Skeletal muscle tissue (tissue), 3 donors: ENCODE measurements at regions not wholly inside any gene's neighbourhood (a gene's known extent, or its start where the extent isn't known, plus 50 kb on each side); places are given as distances from the start of the nearest gene placed in this dataset.

Experiments
- H3K27ac ChIP-seq: one replicate; pipeline ENCODE4 v1.7.0; 2013; ENCODE audit warnings: mild to moderate bottlenecking, low read depth, low read length, inconsistent platforms
- H3K27me3 ChIP-seq, 3 donors: one replicate each; pipeline ENCODE4 v1.7.0; 2013; ENCODE audit warnings: low read length in 3 of 3; ENCODE audit not compliant: control insufficient read depth in 3 of 3, insufficient read depth in 3 of 3
- H3K36me3 ChIP-seq, 3 donors: one replicate each; pipeline ENCODE4 v1.7.0; 2013; ENCODE audit warnings: low read length in 3 of 3; ENCODE audit not compliant: control insufficient read depth in 3 of 3, insufficient read depth in 3 of 3
- H3K4me1 ChIP-seq, 3 donors: one replicate each; pipeline ENCODE4 v1.7.0; 2013; ENCODE audit warnings: low read length in 3 of 3, mild to moderate bottlenecking in 3 of 3; ENCODE audit not compliant: control insufficient read depth in 3 of 3, insufficient read depth in 3 of 3
- H3K4me3 ChIP-seq, 3 donors: one replicate each; pipeline ENCODE4 v1.7.0; 2013; ENCODE audit warnings: low read length in 3 of 3
- H3K9ac ChIP-seq, 3 donors: one replicate each; pipeline ENCODE4 v1.7.0; 2013; ENCODE audit warnings: low read length in 3 of 3, mild to moderate bottlenecking in 3 of 3, moderate library complexity in 2 of 3, low read depth in 1 of 3
- H3K9me3 ChIP-seq, 3 donors: one replicate each; pipeline ENCODE4 v1.7.0; 2013; ENCODE audit warnings: low read length in 3 of 3; ENCODE audit not compliant: control insufficient read depth in 3 of 3
- donor health status: Osteomylitis.

DNA sequence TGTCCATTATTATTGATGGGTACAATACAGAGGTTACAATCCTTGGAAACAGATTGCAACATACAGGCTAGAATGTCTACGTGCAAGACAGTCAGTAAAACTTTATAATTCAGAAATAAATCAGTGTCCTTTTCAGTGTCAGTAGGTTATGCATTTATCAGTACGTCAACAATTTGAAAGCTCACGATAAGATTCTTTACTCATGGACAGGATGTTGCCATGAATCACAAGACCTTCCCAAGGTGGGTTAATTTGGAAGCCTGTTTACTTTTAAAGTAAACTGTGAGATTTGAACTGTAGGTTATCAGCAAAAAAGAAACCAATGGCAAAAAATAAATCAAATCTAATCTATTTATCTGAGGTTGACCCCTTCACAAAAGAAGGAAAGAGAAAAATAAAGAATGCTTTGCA, 243.9 kb upstream of the AGTR1 start:
- H3K4me3 ChIP-seq, result no peak overlapping the region
- no peaks in the 10 kb centered on the region for H3K9me3 ChIP-seq
- no peak overlapping the region for H3K9ac ChIP-seq
- no peak overlapping the region for H3K27ac ChIP-seq
- no peaks in the 10 kb centered on the region for H3K4me1 ChIP-seq
- H3K36me3 ChIP-seq, result no peaks in the 10 kb centered on the region
- H3K27me3 ChIP-seq, result no peaks in the 10 kb centered on the region

DNA sequence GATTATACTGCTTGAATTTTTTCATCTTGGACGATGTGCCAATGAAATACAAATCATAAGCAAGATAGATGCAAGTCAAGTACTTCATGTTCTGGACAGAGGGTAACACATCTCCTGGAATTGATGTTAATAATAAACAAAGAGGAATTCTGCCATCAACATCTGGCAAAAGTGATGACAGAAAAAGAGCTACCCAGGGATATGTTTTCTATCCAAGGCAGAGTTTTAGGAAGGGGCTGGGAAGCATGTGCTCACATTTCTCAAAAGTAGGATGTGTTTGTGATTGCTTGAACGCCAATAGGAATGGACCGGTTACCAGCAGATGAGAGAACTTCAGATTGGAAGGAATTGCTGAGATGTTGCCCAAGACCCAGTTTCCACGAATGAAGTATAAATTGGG, 242.6 kb upstream of the AGTR1 start:
- Histone ChIP-seq H3K27me3 (no peaks in the 10 kb centered on the region), H3K9me3 (no peaks in the 10 kb centered on the region), H3K4me3 (no peak overlapping the region), H3K4me1 (no peaks in the 10 kb centered on the region), H3K27ac (no peak overlapping the region), H3K9ac (no peak overlapping the region), H3K36me3 (no peaks in the 10 kb centered on the region)

DNA sequence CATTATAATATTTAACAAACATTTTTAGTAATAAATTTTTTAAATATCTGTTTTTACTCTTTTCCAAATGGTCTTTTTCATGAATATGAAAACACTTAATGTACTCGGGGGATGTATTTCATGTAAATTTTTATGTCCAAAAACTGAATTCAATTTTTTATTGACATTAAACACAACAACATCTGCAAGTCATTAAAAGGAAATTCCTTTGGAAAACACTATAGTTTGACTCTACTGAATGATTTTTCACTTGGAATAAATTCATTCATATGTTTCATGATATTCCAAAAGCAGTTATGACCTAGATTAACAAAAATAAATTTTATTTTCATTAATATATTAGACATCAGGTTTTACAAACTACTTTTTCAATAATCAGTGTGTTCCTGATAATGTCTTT, 239.8 kb upstream of the AGTR1 start:
- Histone ChIP-seq H3K27me3 (no peaks in the 10 kb centered on the region), H3K4me1 (no peaks in the 10 kb centered on the region)

DNA sequence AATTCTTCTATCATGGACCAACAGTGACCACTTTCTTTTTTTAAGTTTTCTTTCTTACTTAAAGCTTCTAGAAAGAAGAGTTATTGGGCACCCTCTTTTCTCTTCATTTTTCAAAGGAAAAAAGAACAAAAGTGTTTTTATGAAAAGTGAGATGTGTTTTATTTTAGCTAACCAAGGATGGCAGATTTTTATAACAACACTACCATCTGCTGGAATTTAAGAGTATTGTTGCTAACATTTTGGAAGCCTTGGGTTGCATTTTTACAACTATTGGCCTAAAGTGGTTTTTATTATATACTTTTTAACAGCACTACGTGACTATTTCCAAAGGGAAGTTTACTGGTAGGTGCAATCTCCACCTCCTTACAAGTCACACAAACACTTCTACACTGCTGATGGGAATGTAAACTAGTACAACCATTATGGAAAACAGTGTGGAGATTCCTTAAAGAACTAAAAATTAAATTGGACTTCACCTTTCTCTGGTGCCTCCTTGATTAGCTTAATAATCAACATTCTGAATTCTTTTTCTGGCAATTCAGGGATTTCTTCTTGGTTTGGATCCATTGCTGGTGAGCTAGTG, 237.7 kb upstream of the AGTR1 start:
- no peaks in the 10 kb centered on the region for H3K27me3 ChIP-seq
- H3K27ac ChIP-seq, result no peak overlapping the region
- no peak overlapping the region for H3K4me3 ChIP-seq
- no peak overlapping the region for H3K9ac ChIP-seq
- no peaks in the 10 kb centered on the region for H3K36me3 ChIP-seq
- H3K9me3 ChIP-seq, result no peaks in the 10 kb centered on the region
- H3K4me1 ChIP-seq, result no peaks in the 10 kb centered on the region

More for the DNA sequence above, 239.8 kb upstream of the AGTR1 start:
- no peaks in the 10 kb centered on the region for H3K36me3 ChIP-seq
- H3K27ac ChIP-seq, result no peak overlapping the region
- no peak overlapping the region for H3K9ac ChIP-seq
- H3K4me3 ChIP-seq, result no peak overlapping the region
- no peaks in the 10 kb centered on the region for H3K9me3 ChIP-seq

DNA sequence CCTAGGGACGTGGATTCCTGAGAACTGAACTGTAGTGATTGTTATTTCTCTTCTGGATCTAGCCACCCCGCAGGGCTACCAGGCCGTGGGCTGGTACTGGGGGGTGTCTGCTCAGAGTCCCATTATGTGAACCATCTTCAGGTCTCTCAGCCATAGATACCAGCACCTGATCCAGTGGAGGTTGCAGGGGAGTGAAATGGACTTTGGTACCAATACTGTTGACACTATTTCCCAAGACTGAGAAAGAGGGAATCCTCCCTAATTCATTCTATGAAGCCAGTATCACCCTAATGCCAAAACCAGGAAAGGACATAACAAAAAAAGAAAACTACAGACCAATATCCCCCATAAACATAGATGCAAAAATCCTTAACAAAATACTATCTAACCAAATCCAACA, 237.0 kb upstream of the AGTR1 start:
- no peaks in the 10 kb centered on the region for H3K36me3 ChIP-seq
- no peak overlapping the region for H3K9ac ChIP-seq
- no peak overlapping the region for H3K27ac ChIP-seq
- H3K4me3 ChIP-seq, result no peak overlapping the region
- no peaks in the 10 kb centered on the region for H3K4me1 ChIP-seq
- no peaks in the 10 kb centered on the region for H3K9me3 ChIP-seq
- no peaks in the 10 kb centered on the region for H3K27me3 ChIP-seq

DNA sequence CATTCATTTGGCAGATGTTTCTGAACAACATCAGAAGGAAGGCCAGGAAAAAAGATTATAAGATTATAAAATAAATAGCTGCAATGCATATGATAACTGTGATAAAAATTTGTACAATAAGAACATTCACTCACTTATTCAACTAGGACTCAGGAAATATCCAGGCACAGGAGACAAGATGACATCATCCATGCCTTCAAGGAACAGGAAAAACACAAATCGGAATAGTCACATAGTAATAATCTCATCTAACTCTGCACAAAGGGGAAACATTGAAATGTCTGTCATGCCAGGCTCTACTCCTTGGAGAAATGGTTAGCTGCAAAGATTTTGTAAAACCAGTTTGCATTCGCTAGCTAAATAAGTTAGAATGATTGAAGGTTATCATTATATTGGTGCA, 233.5 kb upstream of the AGTR1 start:
- no peak overlapping the region for H3K27ac ChIP-seq
- no peak overlapping the region for H3K4me3 ChIP-seq

DNA sequence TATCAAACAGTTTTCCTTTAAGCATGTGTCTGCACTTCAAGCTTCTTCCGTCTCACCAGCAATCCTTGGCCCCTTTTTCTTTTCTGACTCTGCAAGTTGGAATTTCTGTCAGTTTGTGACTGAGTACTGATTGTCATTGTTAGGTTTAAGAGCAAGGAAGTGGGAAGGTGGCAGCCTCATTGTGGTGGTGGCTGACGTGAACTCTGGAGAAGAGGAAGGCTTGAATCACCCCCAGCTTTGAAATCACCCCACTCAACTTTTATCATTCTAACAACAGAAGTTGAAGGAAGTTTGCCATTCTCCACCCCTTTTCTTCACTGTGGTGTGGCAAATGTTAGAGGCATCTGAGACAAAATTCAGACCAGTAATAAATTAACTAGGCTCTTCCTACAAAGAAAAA, 231.6 kb upstream of the AGTR1 start:
- H3K36me3 ChIP-seq, result no peaks in the 10 kb centered on the region
- no peaks in the 10 kb centered on the region for H3K4me1 ChIP-seq
- no peak overlapping the region for H3K27ac ChIP-seq
- H3K9me3 ChIP-seq, result no peaks in the 10 kb centered on the region
- H3K27me3 ChIP-seq, result no peaks in the 10 kb centered on the region
- H3K9ac ChIP-seq, result no peak overlapping the region
- H3K4me3 ChIP-seq, result no peak overlapping the region

More for the DNA sequence above, 233.5 kb upstream of the AGTR1 start:
- no peaks in the 10 kb centered on the region for H3K9me3 ChIP-seq
- no peaks in the 10 kb centered on the region for H3K4me1 ChIP-seq
- H3K27me3 ChIP-seq, result no peaks in the 10 kb centered on the region
- no peak overlapping the region for H3K9ac ChIP-seq
- H3K36me3 ChIP-seq, result no peaks in the 10 kb centered on the region

DNA sequence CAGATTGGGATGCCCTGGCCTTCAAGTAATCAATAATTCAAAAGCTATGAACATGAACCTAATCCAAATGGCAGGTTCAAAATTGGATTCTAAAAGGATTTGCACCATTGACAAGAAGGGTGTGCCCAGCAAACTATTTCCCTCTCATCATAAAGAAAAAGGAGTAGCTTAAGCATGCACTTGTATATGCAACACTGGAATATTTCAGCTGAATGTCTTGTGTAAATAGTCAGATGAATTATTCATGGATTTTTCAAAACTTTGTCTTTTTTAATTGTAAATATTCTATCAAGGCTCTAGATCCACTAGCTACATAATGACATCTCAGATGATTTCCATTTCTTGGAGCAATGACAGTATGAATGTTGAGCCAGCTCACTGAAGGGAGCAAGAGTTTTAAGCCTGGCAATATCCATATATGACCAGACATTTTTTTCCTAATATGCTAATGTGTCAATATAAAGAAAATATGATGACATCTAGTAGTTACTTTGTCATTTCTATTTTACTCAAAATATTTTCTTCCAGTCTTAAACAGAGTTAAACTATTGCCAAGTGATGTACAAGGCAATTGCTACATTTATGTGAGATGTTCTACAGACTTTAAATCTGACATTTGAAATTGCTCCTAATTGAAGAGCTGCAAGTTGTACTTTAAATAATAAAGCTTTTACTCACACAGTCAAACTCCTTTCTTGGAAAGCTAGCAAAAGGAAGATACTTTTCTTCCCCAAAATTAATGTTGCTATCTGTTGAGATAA, 230.5 kb upstream of the AGTR1 start:
- no peaks in the 10 kb centered on the region for H3K4me1 ChIP-seq
- no peaks in the 10 kb centered on the region for H3K9me3 ChIP-seq
- no peak overlapping the region for H3K27ac ChIP-seq
- no peaks in the 10 kb centered on the region for H3K36me3 ChIP-seq
- no peak overlapping the region for H3K9ac ChIP-seq
- H3K4me3 ChIP-seq, result no peak overlapping the region
- no peaks in the 10 kb centered on the region for H3K27me3 ChIP-seq

DNA sequence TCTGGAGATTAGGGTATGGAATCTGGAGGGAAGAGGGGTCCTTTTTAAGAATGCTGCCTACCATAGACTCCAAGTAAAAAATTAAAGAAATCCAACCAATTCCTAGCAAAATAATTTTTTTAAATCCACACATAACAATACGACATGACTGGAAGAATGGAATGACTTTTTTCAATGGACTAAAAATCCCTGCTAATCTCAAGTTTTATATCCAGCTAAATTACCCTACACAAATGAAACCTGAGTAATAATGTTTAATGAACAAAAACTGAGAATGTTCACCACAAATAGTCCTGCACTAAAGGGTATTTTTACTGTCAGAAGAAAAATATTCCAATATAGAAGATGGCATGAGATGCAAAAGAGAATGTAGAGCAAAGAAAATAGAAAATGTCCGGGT, 220.3 kb upstream of the AGTR1 start:
- no peak overlapping the region for H3K4me3 ChIP-seq
- H3K9ac ChIP-seq, result no peak overlapping the region
- H3K27ac ChIP-seq, result no peak overlapping the region
- H3K27me3 ChIP-seq, result no peaks in the 10 kb centered on the region
- peaks cover 0 to 2% (median 0%) of the 10 kb centered on the region in 3 donors for H3K9me3 ChIP-seq
- H3K36me3 ChIP-seq, result no peaks in the 10 kb centered on the region
- no peaks in the 10 kb centered on the region for H3K4me1 ChIP-seq

DNA sequence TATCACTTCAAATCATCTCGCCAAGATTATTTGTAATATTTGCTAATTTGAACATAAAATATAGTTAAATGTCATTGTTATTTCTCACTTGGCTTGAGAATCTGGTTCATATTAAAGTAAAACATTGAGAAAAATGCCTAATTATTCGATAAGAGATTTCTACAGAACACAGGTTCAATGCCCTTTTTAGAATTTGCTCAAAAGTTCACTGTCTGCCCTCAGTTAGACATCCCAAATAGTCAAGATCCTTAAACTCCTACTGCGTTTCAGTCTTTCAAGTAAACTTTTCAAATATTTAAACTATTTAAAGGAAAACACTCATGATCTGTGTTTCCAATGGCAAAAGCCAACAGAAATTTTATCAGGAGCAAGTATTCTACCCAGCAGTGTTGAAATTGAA, 204.1 kb upstream of the AGTR1 start:
- Histone ChIP-seq H3K27ac (no peak overlapping the region), H3K9ac (no peak overlapping the region), H3K4me1 (no peaks in the 10 kb centered on the region), H3K9me3 (no peaks in the 10 kb centered on the region), H3K27me3 (no peaks in the 10 kb centered on the region), H3K4me3 (no peak overlapping the region), H3K36me3 (no peaks in the 10 kb centered on the region)
